Karpas-422 (cell line): ENCODE measurements at regions not wholly inside any gene's neighbourhood (a gene's known extent, or its start where the extent isn't known, plus 50 kb on each side); places are given as distances from the start of the nearest gene placed in this dataset.

Experiments used
- DNase-seq: peaks from one replicate; pipeline ENCODE4 v3.0.0-alpha.2; 2015
- H2AFZ ChIP-seq: fragments of 200-600 bp; sonication (generic); 2 replicates; pipeline ENCODE4 v1.6.1; 2014; ENCODE audit warnings: antibody characterized with exemption, low read length, mixed read lengths
- H3K27ac ChIP-seq: fragments of 200-600 bp; sonication (generic); 2 replicates; pipeline ENCODE4 v1.5.1; 2014; ENCODE audit warnings: mild to moderate bottlenecking, low read length, moderate library complexity
- H3K27me3 ChIP-seq: fragments of 200-600 bp; sonication (generic); 2 replicates; pipeline ENCODE4 v1.6.1; 2014; ENCODE audit warnings: low read length, mixed read lengths
- H3K36me3 ChIP-seq: fragments of 200-600 bp; sonication (generic); 2 replicates; pipeline ENCODE4 v1.6.1; 2014; ENCODE audit warnings: low read length, mixed read lengths; ENCODE audit not compliant: insufficient read depth
- H3K4me1 ChIP-seq: fragments of 200-600 bp; sonication (generic); 2 replicates; pipeline ENCODE4 v1.6.1; 2014; ENCODE audit warnings: mild to moderate bottlenecking, low read length, mixed read lengths
- H3K4me2 ChIP-seq: fragments of 200-600 bp; sonication (generic); 2 replicates; pipeline ENCODE4 v1.6.1; 2014; ENCODE audit warnings: low read length, low read depth, mild to moderate bottlenecking; ENCODE audit not compliant: poor library complexity, severe bottlenecking
- H3K4me3 ChIP-seq: fragments of 200-600 bp; sonication (generic); 2 replicates; pipeline ENCODE4 v1.5.1; 2014; ENCODE audit warnings: mild to moderate bottlenecking, antibody characterized with exemption, low read length, mixed read lengths
- H3K79me2 ChIP-seq: fragments of 200-600 bp; sonication (generic); 2 replicates; pipeline ENCODE4 v1.6.1; 2014; ENCODE audit warnings: mild to moderate bottlenecking, low read length, mixed read lengths
- H3K9ac ChIP-seq: fragments of 200-600 bp; sonication (generic); 2 replicates; pipeline ENCODE4 v1.6.0; 2014; ENCODE audit warnings: low read length
- H3K9me2 ChIP-seq: fragments of 200-600 bp; sonication (generic), shearing (Covaris generic); replicated peaks from 2 replicates; pipeline ENCODE4 v1.6.0; 2014; ENCODE audit warnings: mild to moderate bottlenecking, low read length, moderate library complexity; ENCODE audit not compliant: insufficient read depth
- H3K9me3 ChIP-seq: fragments of 300-700, 200-600 bp; sonication (generic); 2 replicates; pipeline ENCODE4 v1.6.1; 2014; ENCODE audit warnings: low read length, mixed read lengths
- H4K20me1 ChIP-seq: fragments of 200-600 bp; sonication (generic); 2 replicates; pipeline ENCODE4 v1.6.1; 2014; ENCODE audit warnings: mild to moderate bottlenecking, antibody characterized with exemption, low read length, low read depth; ENCODE audit not compliant: insufficient read depth

DNA sequence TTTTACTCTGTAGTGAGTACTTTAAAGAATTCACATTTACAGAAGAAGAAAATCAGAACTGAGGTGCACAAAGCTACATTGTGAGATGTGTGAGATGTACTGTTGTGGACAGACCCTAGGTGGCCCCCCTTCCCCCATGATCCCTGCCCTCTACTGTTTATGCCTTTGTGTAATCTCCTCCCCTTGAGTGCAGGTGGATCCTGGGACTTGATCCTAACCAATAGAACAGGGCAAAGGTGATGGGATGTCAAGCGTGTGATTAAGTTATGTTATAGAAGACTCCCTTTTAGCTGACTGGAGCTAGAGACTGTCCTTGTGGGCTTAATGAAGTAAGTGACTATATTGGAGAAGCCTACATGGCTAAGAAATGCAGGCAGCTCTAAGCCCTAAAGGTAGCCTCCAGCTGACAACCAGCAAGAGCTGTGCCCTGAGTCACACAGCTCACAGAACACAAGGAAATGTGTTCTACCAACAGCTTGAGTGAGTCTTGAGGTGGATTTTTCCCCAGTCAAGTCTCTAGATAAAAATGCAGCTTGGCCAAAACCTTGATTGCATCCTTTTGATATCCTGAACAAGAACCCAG lies 225.2 kb upstream of the LEF1 start:
- Histone ChIP-seq H3K27ac (no peak overlapping the region), H3K36me3 (no peaks in the 10 kb centered on the region), H3K4me2 (no peak overlapping the region), H3K4me3 (no peak overlapping the region), H3K9ac (no peak overlapping the region), H3K27me3 (no peaks in the 10 kb centered on the region), H3K9me2 (no peaks in the 10 kb centered on the region), H3K4me1 (no peaks in the 10 kb centered on the region), H4K20me1 (no peaks in the 10 kb centered on the region), H3K9me3 (no peaks in the 10 kb centered on the region), H2AFZ (no peak overlapping the region), H3K79me2 (no peaks in the 10 kb centered on the region)
- DNase-seq = no peak

DNA sequence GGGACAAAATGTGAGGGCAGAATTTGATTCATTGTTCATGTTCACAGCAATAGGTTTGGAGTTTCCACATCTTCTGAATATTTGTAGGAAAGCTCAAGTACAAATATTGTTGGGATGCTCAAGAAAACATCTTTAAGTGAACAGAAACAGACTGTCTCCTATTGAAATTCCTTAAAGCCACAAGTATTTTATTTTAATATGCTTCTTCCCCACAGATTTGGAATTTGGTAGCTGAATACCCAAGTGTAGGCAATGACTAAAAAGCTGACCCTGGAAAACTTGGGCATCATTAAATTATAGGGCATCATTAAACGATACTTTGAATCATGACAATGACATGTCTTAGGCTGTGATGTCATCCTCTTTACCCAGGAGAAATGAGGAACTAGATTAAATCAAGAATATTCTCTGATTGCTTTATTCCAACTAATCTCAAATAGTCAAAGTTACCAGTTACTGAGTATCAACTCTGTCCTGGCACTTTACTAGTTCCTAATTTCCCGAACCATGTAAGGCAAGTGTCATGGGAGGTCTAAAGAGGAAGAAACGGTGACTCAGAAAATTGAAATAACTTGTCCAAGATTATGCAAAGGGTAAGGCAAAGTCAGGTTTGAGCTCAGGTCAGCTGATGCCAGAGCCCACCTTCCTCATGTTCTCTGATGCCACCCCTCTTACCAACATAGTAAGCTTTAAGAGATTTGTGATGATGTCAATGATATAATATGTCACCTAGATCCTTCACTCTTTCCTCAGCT lies 223.1 kb upstream of the LEF1 start:
- no peak overlapping the region for H2AFZ ChIP-seq

DNA sequence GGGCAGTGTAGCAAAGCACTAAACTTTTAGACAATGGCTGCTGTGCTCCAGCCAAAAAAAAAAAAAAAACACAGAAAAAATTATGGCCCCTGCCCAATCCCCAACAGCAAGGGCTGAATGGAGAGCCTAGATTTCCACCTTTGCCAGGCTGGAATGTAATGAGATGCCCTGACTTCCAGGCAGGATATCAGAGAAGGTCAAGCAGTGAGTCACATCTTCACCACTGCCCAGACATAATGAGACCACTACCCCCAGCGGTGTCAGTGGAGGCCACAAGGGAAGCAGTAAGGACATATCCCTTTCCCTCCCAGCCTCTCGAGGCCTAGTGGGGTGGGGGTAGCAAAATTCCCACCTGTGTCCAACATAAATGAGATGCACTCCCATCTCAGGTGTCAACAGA lies 216.3 kb upstream of the LEF1 start:
- no peaks in the 10 kb centered on the region for H3K27me3 ChIP-seq
- no peaks in the 10 kb centered on the region for H3K9me3 ChIP-seq
- no peaks in the 10 kb centered on the region for H3K36me3 ChIP-seq
- DNase-seq = no peak
- no peaks in the 10 kb centered on the region for H3K79me2 ChIP-seq
- H3K4me2 ChIP-seq = no peak overlapping the region
- no peak overlapping the region for H2AFZ ChIP-seq
- H3K27ac ChIP-seq = no peak overlapping the region
- H4K20me1 ChIP-seq = no peaks in the 10 kb centered on the region
- peaks cover 7% of the 10 kb centered on the region for H3K4me1 ChIP-seq
- no peak overlapping the region for H3K4me3 ChIP-seq
- H3K9ac ChIP-seq = no peak overlapping the region
- H3K9me2 ChIP-seq = no peaks in the 10 kb centered on the region

More for the DNA sequence above, 223.1 kb upstream of the LEF1 start:
- Histone ChIP-seq H3K27me3 (no peaks in the 10 kb centered on the region), H3K4me2 (no peak overlapping the region), H3K36me3 (no peaks in the 10 kb centered on the region), H3K9me2 (no peaks in the 10 kb centered on the region), H3K27ac (no peak overlapping the region), H3K4me3 (no peak overlapping the region), H3K4me1 (no peaks in the 10 kb centered on the region), H3K79me2 (no peaks in the 10 kb centered on the region), H4K20me1 (no peaks in the 10 kb centered on the region), H3K9me3 (no peaks in the 10 kb centered on the region), H3K9ac (no peak overlapping the region)
- no peak for DNase-seq

DNA sequence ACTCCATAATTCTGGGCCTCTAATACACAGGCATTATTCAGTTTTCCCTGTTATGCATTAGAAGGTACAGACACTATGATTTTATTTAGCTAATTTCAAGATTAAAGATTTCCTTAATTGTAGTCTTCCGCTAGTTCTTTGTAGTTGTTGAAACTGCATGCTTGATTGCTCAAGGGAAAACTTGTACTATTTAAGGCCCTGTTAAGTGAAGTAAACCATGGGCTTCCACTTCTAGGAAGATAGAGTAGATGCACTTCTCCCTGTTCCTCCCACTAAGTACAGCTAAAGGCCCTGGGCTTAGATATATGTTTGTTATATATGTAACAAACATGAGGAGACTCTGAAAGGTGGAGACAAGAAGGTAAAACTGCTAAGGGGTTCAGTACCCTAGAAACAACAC lies 215.8 kb upstream of the LEF1 start:
- Histone ChIP-seq H3K27ac (no peak overlapping the region), H2AFZ (no peak overlapping the region), H3K36me3 (no peaks in the 10 kb centered on the region), H3K9ac (no peak overlapping the region), H3K9me2 (no peaks in the 10 kb centered on the region), H4K20me1 (no peaks in the 10 kb centered on the region), H3K4me1 (peaks cover 7% of the 10 kb centered on the region), H3K4me2 (no peak overlapping the region), H3K9me3 (no peaks in the 10 kb centered on the region), H3K27me3 (no peaks in the 10 kb centered on the region), H3K4me3 (no peak overlapping the region), H3K79me2 (no peaks in the 10 kb centered on the region)
- DNase-seq = no peak

DNA sequence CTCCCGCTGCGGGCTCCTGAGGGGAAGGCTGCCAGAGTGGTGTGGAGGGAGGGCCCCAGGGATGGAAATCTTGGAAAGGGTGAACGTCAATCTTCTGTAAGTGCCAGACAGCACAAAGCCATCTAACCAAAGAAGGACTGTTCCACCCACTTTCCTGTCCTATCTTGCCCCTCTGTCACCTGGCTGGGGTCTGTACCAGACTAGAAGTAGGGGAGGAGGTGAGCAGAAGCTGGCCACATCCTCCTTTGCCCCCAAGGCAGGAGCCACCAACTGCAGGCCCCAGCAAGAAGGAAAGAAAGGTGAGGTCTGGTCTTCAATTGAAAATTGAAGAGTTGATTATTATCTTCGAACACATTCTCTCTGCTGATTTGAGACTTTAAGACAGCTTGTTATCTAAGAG lies 214.4 kb upstream of the LEF1 start:
- no peak for DNase-seq
- Histone ChIP-seq H4K20me1 (no peaks in the 10 kb centered on the region), H3K4me2 (no peak overlapping the region), H3K27me3 (peaks cover 3% of the 10 kb centered on the region; the same call in 1 of the 2 replicates), H3K27ac (no peak overlapping the region), H3K36me3 (no peaks in the 10 kb centered on the region), H3K9me2 (no peaks in the 10 kb centered on the region), H3K9me3 (no peaks in the 10 kb centered on the region), H3K79me2 (no peaks in the 10 kb centered on the region), H3K4me1 (peaks cover 7% of the 10 kb centered on the region), H3K9ac (no peak overlapping the region), H2AFZ (no peak overlapping the region), H3K4me3 (no peak overlapping the region)

DNA sequence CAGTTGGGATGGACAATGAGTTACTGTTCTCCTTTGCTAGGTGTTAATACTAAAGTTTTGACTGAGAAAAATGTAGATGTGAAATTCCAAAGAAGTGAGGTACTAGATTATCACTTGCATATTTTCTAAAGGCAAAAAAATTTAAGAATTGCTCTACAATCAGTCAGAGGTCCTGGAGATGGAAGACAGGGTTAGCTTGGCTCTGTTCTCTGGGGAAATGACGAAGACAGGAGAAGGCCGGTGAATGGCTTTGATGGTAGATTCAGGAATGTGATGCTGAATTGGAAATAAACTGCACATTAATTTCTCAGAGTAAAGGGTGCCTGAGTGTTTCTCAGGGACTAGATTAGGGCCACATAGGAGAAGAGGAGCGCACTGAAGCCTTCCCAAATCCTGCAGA lies 214.0 kb upstream of the LEF1 start:
- Histone ChIP-seq H3K27ac (no peak overlapping the region), H3K4me3 (no peak overlapping the region), H3K9ac (no peak overlapping the region), H2AFZ (no peak overlapping the region), H3K9me3 (no peaks in the 10 kb centered on the region), H3K4me1 (peaks cover 7% of the 10 kb centered on the region), H4K20me1 (no peaks in the 10 kb centered on the region), H3K36me3 (no peaks in the 10 kb centered on the region), H3K9me2 (no peaks in the 10 kb centered on the region), H3K79me2 (no peaks in the 10 kb centered on the region), H3K27me3 (peaks cover 3% of the 10 kb centered on the region; the same call in 1 of the 2 replicates), H3K4me2 (no peak overlapping the region)
- no peak for DNase-seq

DNA sequence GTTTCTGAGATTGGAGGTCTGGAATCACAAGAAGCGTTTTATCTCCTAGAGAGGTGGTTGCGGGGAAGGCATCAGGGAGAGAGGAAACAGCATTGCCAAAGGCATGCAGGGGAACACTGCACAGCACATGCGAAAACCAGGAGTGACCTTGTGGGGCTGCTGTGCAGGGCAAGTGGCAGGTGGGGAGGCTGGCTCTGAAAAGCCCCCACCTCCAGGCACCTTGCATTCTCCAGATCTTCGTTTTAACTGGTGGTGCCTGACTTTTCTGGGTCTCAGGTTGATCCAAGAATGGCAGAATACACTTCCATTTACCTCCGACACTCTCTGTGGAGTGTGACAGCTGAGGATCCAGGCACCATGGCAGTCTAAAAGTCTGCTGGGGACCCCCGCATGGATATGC lies 209.4 kb upstream of the LEF1 start:
- H3K4me2 ChIP-seq = no peak overlapping the region
- H3K4me1 ChIP-seq = peaks cover 10% of the 10 kb centered on the region
- H3K9me3 ChIP-seq = no peaks in the 10 kb centered on the region
- H2AFZ ChIP-seq = no peak overlapping the region
- DNase-seq = no peak
- H3K4me3 ChIP-seq = no peak overlapping the region
- no peaks in the 10 kb centered on the region for H3K36me3 ChIP-seq
- no peaks in the 10 kb centered on the region; the same call in 1 of the 2 replicates for H4K20me1 ChIP-seq
- H3K9me2 ChIP-seq = no peaks in the 10 kb centered on the region
- H3K9ac ChIP-seq = no peak overlapping the region
- no peak overlapping the region for H3K27ac ChIP-seq
- H3K27me3 ChIP-seq = peaks cover 3% of the 10 kb centered on the region; the same call in 1 of the 2 replicates
- no peaks in the 10 kb centered on the region for H3K79me2 ChIP-seq

DNA sequence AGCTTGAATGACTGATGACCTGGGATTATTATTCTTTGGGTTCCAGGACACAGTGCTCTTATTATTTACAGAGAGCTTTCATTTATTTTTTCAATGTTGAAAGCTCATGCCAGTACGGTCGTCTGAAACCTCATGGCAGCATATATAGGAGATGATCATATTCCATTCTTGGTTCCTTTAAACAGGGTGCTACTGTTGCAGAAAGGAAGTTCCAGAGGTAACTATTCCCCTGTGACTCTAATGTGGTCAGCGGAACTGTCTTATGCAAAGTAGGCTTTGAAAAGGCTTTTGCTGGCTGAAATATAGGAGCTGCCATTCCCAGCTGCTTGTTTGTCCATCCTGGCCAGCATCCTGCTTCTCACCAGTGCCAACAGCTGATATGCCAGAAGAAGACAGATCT lies 208.3 kb upstream of the LEF1 start:
- H3K9ac ChIP-seq = no peak overlapping the region
- H3K4me1 ChIP-seq = peaks cover 10% of the 10 kb centered on the region

More for the DNA sequence above, 208.3 kb upstream of the LEF1 start:
- Histone ChIP-seq H3K4me2 (peak overlapping the region; percentile 17), H4K20me1 (no peaks in the 10 kb centered on the region; the same call in 1 of the 2 replicates), H3K27ac (no peak overlapping the region), H2AFZ (no peak overlapping the region), H3K4me3 (no peak overlapping the region), H3K27me3 (peaks cover 3% of the 10 kb centered on the region; the same call in 1 of the 2 replicates), H3K36me3 (no peaks in the 10 kb centered on the region), H3K79me2 (no peaks in the 10 kb centered on the region), H3K9me3 (no peaks in the 10 kb centered on the region), H3K9me2 (no peaks in the 10 kb centered on the region)
- DNase-seq = peak; percentile 45
